Coronary artery (tissue), 2 donors: ENCODE measurements at regions not wholly inside any gene's neighbourhood (a gene's known extent, or its start where the extent isn't known, plus 50 kb on each side); places are given as distances from the start of the nearest gene placed in this dataset.

Experiments
- DNase-seq: peaks from one replicate; pipeline ENCODE4 v3.0.0-alpha.2; 2017; ENCODE audit warnings: low spot score
- H3K27ac ChIP-seq, 2 donors: fragments of 200-600 bp; sonication (generic); one replicate each; pipeline ENCODE4 v1.5.1; 2016 to 2019
- H3K4me3 ChIP-seq: fragments of 200-600 bp; sonication (generic); 2 replicates; pipeline ENCODE4 v1.5.1; 2016; ENCODE audit warnings: mild to moderate bottlenecking, moderate library complexity
- CTCF ChIP-seq: fragments of 200-600 bp; sonication (generic); IDR thresholded peaks from one replicate; pipeline ENCODE4 v1.5.1; 2019; ENCODE audit warnings: antibody characterized with exemption

DNA sequence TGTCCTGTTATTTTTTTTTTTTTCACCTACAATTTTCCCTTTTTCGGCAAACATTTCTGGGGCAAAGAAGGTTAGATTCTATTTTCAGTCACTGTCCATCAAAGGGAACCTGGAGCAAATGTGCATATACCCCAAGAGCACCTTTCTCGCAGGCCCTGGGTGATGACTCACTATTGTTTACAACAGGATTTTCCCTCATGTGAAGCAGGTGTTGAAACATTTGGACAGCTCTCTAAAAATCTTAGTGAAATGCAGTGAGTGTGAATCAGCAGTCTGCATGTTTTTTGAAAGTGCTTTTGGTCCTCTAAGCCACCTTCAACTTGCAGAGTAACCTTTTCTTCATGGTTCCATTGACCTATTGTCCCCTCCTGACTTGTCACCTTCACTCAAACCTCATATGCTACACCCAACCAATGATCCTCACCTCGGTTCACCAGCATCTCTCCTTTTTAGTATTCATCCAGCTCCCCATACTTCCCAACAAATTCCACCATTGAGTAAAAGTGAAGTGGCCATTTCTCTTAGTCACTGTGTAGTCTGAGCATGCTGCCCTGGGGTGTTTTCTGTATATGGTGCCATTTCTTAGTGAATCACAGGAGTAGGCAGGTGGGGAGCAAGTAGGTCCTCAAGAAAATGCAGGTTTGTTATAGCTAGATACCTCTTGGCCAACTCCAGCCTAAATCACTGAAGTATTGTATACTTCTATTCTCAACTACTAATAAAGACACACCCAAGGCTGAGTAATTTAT, 260.2 kb downstream of the BMP4 start:
- no peak overlapping the region for H3K27ac ChIP-seq
- no peak overlapping the region for H3K4me3 ChIP-seq
- DNase-seq = no peak
- no peak for TF ChIP-seq CTCF

GRCh38 chr14:53695692-53696214, 260.9 kb downstream of the BMP4 start:
- no peak for TF ChIP-seq CTCF
- no peak overlapping the region for H3K4me3 ChIP-seq
- no peak for DNase-seq
- H3K27ac ChIP-seq = no peak overlapping the region

GRCh38 chr14:53692885-53693284, 263.7 kb downstream of the BMP4 start:
- Histone ChIP-seq H3K4me3 (no peak overlapping the region), H3K27ac (no peak overlapping the region)
- no peak for DNase-seq
- no peak for TF ChIP-seq CTCF

- TF ChIP-seq CTCF = no peak
- no peak for DNase-seq
- H3K27ac ChIP-seq = no peak overlapping the region
- no peak overlapping the region for H3K4me3 ChIP-seq
Measured at GRCh38 chr14:53692451-53692850, 264.2 kb downstream of the BMP4 start.

GRCh38 chr14:53683229-53683628, 273.4 kb downstream of the BMP4 start:
- no peak overlapping the region for H3K4me3 ChIP-seq
- no peak for DNase-seq
- TF ChIP-seq CTCF = no peak
- H3K27ac ChIP-seq = no peak overlapping the region

DNA sequence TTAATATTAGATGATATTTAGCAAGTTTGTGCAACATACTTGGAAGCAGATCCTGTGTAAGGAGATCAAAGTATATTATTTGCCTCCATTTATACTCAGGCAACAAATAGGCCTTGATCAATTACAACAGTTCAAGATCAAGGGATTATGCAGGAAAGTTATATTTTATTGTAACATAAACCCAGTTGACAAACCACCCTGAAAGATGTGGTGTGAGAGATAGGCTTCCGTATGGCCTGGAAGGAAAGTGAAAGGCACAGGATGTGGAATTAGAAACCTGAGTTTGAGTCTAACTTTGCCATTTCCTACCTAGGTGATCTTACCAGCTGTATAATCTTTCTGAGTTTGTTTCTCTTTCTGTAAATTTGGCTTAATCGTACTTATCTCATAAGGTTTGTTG, 284.1 kb downstream of the BMP4 start:
- no peak overlapping the region for H3K4me3 ChIP-seq
- no peak for DNase-seq
- no peak for TF ChIP-seq CTCF
- no peak overlapping the region for H3K27ac ChIP-seq

GRCh38 chr14:53670701-53671100, 285.9 kb downstream of the BMP4 start:
- TF ChIP-seq CTCF = no peak
- H3K4me3 ChIP-seq = no peak overlapping the region
- DNase-seq = no peak
- no peak overlapping the region for H3K27ac ChIP-seq
